T-helper 1 cell treated with Interleukin-12 subunit alpha and Interleukin-12 subunit beta and Interleukin-4 antibody, amounts not matched to agents 30 μg/mL and 1 μg/mL, for 36 hours (primary cell): ENCODE measurements at regions not wholly inside any gene's neighbourhood (a gene's known extent, or its start where the extent isn't known, plus 50 kb on each side); places are given as distances from the start of the nearest gene placed in this dataset.

ENCODE experiments used
- H3K27ac Mint-ChIP-seq: one replicate; pipeline ENCODE4 v1.8.0; 2021; ENCODE audit warnings: mild to moderate bottlenecking, mixed read lengths
- H3K27me3 Mint-ChIP-seq: one replicate; pipeline ENCODE4 v1.8.0; 2021; ENCODE audit warnings: low read depth, mixed read lengths
- H3K36me3 Mint-ChIP-seq: one replicate; pipeline ENCODE4 v1.8.0; 2021; ENCODE audit warnings: low read depth, mixed read lengths
- H3K4me1 Mint-ChIP-seq: one replicate; pipeline ENCODE4 v1.8.0; 2021; ENCODE audit warnings: low read depth, mixed read lengths
- H3K4me3 Mint-ChIP-seq: one replicate; pipeline ENCODE4 v1.8.0; 2021; ENCODE audit warnings: mild to moderate bottlenecking, moderate library complexity, mixed read lengths
- H3K9me3 Mint-ChIP-seq: one replicate; pipeline ENCODE4 v1.8.0; 2021; ENCODE audit warnings: mixed read lengths

- Mint-ChIP-seq H3K4me3 (no peak overlapping the region), H3K9me3 (peaks cover 8% of the 10 kb centered on the region), H3K4me1 (peaks cover 27% of the 10 kb centered on the region), H3K27me3 (no peaks in the 10 kb centered on the region), H3K27ac (no peak overlapping the region), H3K36me3 (no peaks in the 10 kb centered on the region)
These were observed 226.4 kb upstream of the AMIGO2 start for GRCh38 chr12:47306130-47306529.

- H3K9me3 Mint-ChIP-seq, result peaks cover 8% of the 10 kb centered on the region
These were observed 225.7 kb upstream of the AMIGO2 start for GRCh38 chr12:47305464-47305863.

GRCh38 chr12:47303995-47304560 lies 224.3 kb upstream of the AMIGO2 start:
- Mint-ChIP-seq H3K27ac (no peak overlapping the region), H3K4me3 (no peak overlapping the region), H3K4me1 (peaks cover 23% of the 10 kb centered on the region), H3K36me3 (peaks cover under 1% of the 10 kb centered on the region), H3K9me3 (peaks cover 9% of the 10 kb centered on the region), H3K27me3 (no peaks in the 10 kb centered on the region)

More at GRCh38 chr12:47305464-47305863, 225.7 kb upstream of the AMIGO2 start:
- H3K36me3 Mint-ChIP-seq, result no peaks in the 10 kb centered on the region
- H3K27ac Mint-ChIP-seq, result no peak overlapping the region
- H3K4me3 Mint-ChIP-seq, result no peak overlapping the region
- peaks cover 27% of the 10 kb centered on the region for H3K4me1 Mint-ChIP-seq
- H3K27me3 Mint-ChIP-seq, result no peaks in the 10 kb centered on the region

DNA sequence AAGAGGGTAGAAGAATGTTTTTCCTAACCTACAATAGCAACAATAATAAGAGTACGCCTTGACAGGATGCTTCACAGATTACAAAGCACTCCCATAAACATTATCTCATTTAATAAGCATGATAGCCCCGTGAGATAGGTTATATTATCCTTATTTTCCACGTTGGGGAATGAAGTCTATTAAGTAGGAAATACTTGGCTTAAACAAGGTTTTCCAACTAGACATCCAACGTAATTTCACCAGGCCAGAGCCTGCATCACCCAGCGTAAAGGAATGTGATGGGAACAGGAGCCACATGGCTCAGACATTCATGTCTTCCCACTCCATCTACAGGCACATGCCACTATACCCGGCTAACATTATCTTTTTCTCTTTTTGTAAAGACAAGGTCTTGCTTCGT lies 223.4 kb upstream of the AMIGO2 start:
- Mint-ChIP-seq H3K9me3 (peaks cover 17% of the 10 kb centered on the region), H3K27me3 (no peaks in the 10 kb centered on the region), H3K27ac (no peak overlapping the region), H3K36me3 (peaks cover 8% of the 10 kb centered on the region), H3K4me3 (no peak overlapping the region), H3K4me1 (peaks cover 27% of the 10 kb centered on the region)

DNA sequence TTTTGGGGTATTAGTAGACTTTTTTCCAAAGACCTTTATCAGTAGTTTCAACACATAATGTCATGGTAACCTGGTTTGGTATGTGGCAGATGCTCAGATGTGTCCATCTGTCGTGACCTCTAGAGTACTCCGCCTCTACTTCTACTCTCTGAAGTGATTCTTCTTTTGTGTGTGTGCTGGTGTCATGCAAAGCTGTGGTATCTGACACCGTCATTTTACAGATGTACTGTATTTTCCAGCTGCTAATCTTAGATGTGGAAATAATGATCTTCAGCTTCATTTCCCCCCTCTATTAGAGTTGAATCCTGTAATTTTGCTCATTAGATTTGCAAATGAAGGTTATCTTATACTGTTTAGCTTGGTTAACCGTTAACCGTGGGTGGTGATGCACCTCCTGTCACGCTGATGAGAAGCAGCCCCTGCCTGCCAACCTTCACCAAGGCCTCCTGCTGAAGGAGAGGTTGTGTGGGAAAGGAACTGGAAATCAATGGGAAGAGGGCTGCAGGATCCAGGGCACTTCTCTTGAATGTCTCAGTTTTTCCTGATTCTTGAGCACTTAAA lies 222.4 kb upstream of the AMIGO2 start:
- peaks cover 8% of the 10 kb centered on the region for H3K36me3 Mint-ChIP-seq
- no peak overlapping the region for H3K4me3 Mint-ChIP-seq
- no peaks in the 10 kb centered on the region for H3K27me3 Mint-ChIP-seq
- peaks cover 23% of the 10 kb centered on the region for H3K4me1 Mint-ChIP-seq
- peaks cover 17% of the 10 kb centered on the region for H3K9me3 Mint-ChIP-seq
- H3K27ac Mint-ChIP-seq, result no peak overlapping the region

GRCh38 chr12:47299586-47299985 lies 219.8 kb upstream of the AMIGO2 start:
- peaks cover 8% of the 10 kb centered on the region for H3K36me3 Mint-ChIP-seq
- no peak overlapping the region for H3K4me3 Mint-ChIP-seq
- H3K27ac Mint-ChIP-seq, result no peak overlapping the region
- no peaks in the 10 kb centered on the region for H3K27me3 Mint-ChIP-seq
- H3K4me1 Mint-ChIP-seq, result peaks cover 27% of the 10 kb centered on the region
- H3K9me3 Mint-ChIP-seq, result peaks cover 9% of the 10 kb centered on the region

GRCh38 chr12:47297993-47298392 lies 218.2 kb upstream of the AMIGO2 start:
- Mint-ChIP-seq H3K36me3 (peaks cover 8% of the 10 kb centered on the region), H3K9me3 (peaks cover 9% of the 10 kb centered on the region), H3K4me1 (peaks cover 26% of the 10 kb centered on the region), H3K27me3 (no peaks in the 10 kb centered on the region), H3K27ac (no peak overlapping the region), H3K4me3 (no peak overlapping the region)

- H3K9me3 Mint-ChIP-seq, result peaks cover 9% of the 10 kb centered on the region
- H3K27ac Mint-ChIP-seq, result no peak overlapping the region
- H3K36me3 Mint-ChIP-seq, result peaks cover 8% of the 10 kb centered on the region
These were observed 217.1 kb upstream of the AMIGO2 start for GRCh38 chr12:47296828-47297227.

DNA sequence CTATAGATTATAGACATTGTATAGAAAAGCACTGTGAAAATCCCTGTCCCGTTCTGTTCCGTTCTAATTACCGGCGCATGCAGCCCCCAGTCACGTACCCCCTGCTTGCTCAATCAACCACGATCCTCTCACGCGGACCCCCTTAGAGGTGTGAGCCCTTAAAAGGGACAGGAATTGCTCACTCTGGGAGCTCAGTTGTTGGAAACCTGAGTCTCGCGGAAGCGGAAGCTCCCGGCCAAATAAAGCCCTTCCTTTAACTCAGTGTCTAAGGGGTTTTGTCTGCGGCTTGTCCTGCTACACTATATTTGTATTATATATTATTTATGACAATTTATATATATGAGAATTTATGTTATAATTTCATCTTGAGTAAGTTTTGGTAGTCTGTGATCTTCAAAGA lies 213.6 kb upstream of the AMIGO2 start:
- H3K27ac Mint-ChIP-seq, result no peak overlapping the region
- H3K4me3 Mint-ChIP-seq, result no peak overlapping the region
- H3K36me3 Mint-ChIP-seq, result peaks cover 2% of the 10 kb centered on the region
- H3K27me3 Mint-ChIP-seq, result no peaks in the 10 kb centered on the region
- H3K4me1 Mint-ChIP-seq, result peaks cover 15% of the 10 kb centered on the region
- peaks cover 3% of the 10 kb centered on the region for H3K9me3 Mint-ChIP-seq

More at GRCh38 chr12:47296828-47297227, 217.1 kb upstream of the AMIGO2 start:
- Mint-ChIP-seq H3K4me3 (no peak overlapping the region), H3K27me3 (no peaks in the 10 kb centered on the region), H3K4me1 (peaks cover 22% of the 10 kb centered on the region)

DNA sequence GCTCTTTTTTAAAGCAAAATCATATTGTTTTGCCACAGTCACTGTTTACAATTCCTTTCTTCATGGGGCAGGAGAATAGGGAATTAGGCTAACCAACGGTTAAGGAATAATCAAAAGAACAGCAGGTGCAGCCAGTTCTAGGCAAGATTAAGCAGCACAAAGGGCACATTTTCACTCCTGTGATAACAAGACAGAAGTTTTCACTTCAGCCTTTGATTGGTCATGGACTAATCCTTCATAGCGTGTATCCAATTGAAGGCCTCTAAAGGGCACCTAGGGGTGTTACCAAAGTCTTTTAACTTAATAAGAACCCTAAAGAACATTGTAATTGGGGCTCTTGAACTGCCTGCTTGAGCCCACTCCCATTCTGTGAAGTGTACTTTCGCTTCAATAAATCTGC lies 206.9 kb upstream of the AMIGO2 start:
- Mint-ChIP-seq H3K36me3 (peaks cover 7% of the 10 kb centered on the region), H3K27ac (no peak overlapping the region), H3K9me3 (peaks cover 4% of the 10 kb centered on the region), H3K27me3 (no peaks in the 10 kb centered on the region), H3K4me1 (peaks cover 4% of the 10 kb centered on the region), H3K4me3 (no peak overlapping the region)
